GM12864 (cell line): ENCODE measurements at regions not wholly inside any gene's neighbourhood (a gene's known extent, or its start where the extent isn't known, plus 50 kb on each side); places are given as distances from the start of the nearest gene placed in this dataset.

Experiments used
- DNase-seq: peaks from one replicate; pipeline ENCODE4 v3.0.0-alpha.2; 2011; ENCODE audit warnings: low read depth
- H3K4me3 ChIP-seq: 2 replicates; pipeline ENCODE4 v1.5.1; 2011; ENCODE audit warnings: mild to moderate bottlenecking, low read depth, low read length, control low read depth
- CTCF ChIP-seq: IDR thresholded peaks from 2 replicates; pipeline ENCODE4 v1.5.1; 2011; ENCODE audit warnings: low read depth, mild to moderate bottlenecking, moderate library complexity, low read length, control low read depth, inconsistent platforms; ENCODE audit errors: missing control alignments

- TF ChIP-seq CTCF, result no peak
- no peak for DNase-seq
- H3K4me3 ChIP-seq, result no peak overlapping the region
These were observed 185.4 kb upstream of the EPHA3 start for GRCh38 chr3:88921986-88922385.

GRCh38 chr3:88926221-88926620, 181.2 kb upstream of the EPHA3 start:
- TF ChIP-seq CTCF, result no peak
- no peak overlapping the region for H3K4me3 ChIP-seq
- no peak for DNase-seq

- TF ChIP-seq CTCF, result no peak
- no peak overlapping the region for H3K4me3 ChIP-seq
- no peak for DNase-seq
These were observed 176.8 kb upstream of the EPHA3 start for GRCh38 chr3:88930611-88931010.

- DNase-seq, result no peak
- no peak overlapping the region for H3K4me3 ChIP-seq
- TF ChIP-seq CTCF, result no peak
These were observed 170.6 kb upstream of the EPHA3 start for GRCh38 chr3:88936831-88937230.

GRCh38 chr3:88940296-88940695, 167.1 kb upstream of the EPHA3 start:
- no peak for DNase-seq
- TF ChIP-seq CTCF, result no peak
- no peak overlapping the region for H3K4me3 ChIP-seq

GRCh38 chr3:88947013-88947412, 160.4 kb upstream of the EPHA3 start:
- no peak for TF ChIP-seq CTCF
- H3K4me3 ChIP-seq, result no peak overlapping the region
- DNase-seq, result no peak

- TF ChIP-seq CTCF, result no peak
- no peak overlapping the region for H3K4me3 ChIP-seq
- no peak for DNase-seq
These were observed 152.6 kb upstream of the EPHA3 start for GRCh38 chr3:88954853-88955252.
